ENCODE measurements at regions not wholly inside any gene's neighbourhood (a gene's known extent, or its start where the extent isn't known, plus 50 kb on each side); places are given as distances from the start of the nearest gene placed in this dataset.

DNA sequence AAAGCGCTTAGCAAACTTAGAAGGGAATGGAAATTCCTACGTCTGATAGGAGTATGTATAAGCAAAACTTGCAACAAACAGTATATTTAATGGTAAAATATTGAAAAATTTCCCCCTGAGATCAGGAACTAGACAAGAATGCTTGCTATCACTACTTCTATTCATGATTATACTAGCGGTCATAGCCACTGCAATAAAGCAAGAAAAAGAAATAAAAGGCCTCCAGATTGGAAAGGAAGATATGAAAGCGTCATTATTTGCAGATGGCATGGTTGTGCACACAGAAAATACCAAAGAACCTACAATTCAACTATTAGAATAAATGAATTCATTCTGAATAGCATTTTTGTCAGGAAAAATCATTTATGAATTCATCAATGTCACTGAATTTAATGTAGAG lies 87.2 kb upstream of the BCOR start (continued):
- TF ChIP-seq MAFK (conservative IDR thresholded peaks at IDR 0.05 in 1 of 2, IDR thresholded peaks at IDR 0.05 in 1 of 2; ENCODE audit: low read length in 2 of 2) (no peak), ZNF552 (CRISPR knock-in tag; IDR thresholded peaks at IDR 0.05; ENCODE audit: borderline replicate concordance) (no peak), ZNF44 (CRISPR knock-in tag; IDR thresholded peaks at IDR 0.05) (no peak), MTA3 (CRISPR knock-in tag; IDR thresholded peaks at IDR 0.05) (no peak), ZNF570 (CRISPR knock-in tag; IDR thresholded peaks at IDR 0.05; ENCODE audit: borderline replicate concordance) (no peak), TERF1 (CRISPR knock-in tag; IDR thresholded peaks at IDR 0.05) (no peak), SMYD3 (CRISPR knock-in tag; IDR thresholded peaks at IDR 0.05) (no peak)
- TF ChIP-seq, protein P1, sequence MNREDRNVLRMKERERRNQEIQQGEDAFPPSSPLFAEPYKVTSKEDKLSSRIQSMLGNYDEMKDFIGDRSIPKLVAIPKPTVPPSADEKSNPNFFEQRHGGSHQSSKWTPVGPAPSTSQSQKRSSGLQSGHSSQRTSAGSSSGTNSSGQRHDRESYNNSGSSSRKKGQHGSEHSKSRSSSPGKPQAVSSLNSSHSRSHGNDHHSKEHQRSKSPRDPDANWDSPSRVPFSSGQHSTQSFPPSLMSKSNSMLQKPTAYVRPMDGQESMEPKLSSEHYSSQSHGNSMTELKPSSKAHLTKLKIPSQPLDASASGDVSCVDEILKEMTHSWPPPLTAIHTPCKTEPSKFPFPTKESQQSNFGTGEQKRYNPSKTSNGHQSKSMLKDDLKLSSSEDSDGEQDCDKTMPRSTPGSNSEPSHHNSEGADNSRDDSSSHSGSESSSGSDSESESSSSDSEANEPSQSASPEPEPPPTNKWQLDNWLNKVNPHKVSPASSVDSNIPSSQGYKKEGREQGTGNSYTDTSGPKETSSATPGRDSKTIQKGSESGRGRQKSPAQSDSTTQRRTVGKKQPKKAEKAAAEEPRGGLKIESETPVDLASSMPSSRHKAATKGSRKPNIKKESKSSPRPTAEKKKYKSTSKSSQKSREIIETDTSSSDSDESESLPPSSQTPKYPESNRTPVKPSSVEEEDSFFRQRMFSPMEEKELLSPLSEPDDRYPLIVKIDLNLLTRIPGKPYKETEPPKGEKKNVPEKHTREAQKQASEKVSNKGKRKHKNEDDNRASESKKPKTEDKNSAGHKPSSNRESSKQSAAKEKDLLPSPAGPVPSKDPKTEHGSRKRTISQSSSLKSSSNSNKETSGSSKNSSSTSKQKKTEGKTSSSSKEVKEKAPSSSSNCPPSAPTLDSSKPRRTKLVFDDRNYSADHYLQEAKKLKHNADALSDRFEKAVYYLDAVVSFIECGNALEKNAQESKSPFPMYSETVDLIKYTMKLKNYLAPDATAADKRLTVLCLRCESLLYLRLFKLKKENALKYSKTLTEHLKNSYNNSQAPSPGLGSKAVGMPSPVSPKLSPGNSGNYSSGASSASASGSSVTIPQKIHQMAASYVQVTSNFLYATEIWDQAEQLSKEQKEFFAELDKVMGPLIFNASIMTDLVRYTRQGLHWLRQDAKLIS (CRISPR knock-in tag; IDR thresholded peaks at IDR 0.05), result no peak

GRCh38 chrX:40182615-40183014 lies 84.9 kb upstream of the BCOR start:
- 18% methylated on average over 2 of the region's 2 CpGs for WGBS (ENCODE audit: low lambda C conversion rate)
- intact Hi-C loops (cut with micrococcal nuclease; ENCODE audit: unreplicated experiment), result no loop called here
- Histone ChIP-seq H2AFZ (ENCODE audit: low read length) (no peak overlapping the region), H3K9ac (ENCODE audit: insufficient read depth, low read depth, low read length) (no peak overlapping the region), H3K4me1 (ENCODE audit: insufficient read depth, low read length) (peaks cover 7% of the 10 kb centered on the region), H3K27me3 (ENCODE audit: control insufficient read depth in 1 of 2, insufficient read depth in 2 of 2, low read length in 2 of 2) (no peaks in the 10 kb centered on the region), H3K27ac (ENCODE audit: extremely low read length, insufficient read depth, low read length) (no peak overlapping the region), H3K4me3 (replicated peaks in 1 of 3; ENCODE audit: insufficient read depth in 1 of 3, low read depth in 2 of 3, low read length in 3 of 3) (no peak overlapping the region), H3K36me3 (replicated peaks in 1 of 2; ENCODE audit: control insufficient read depth in 1 of 2, insufficient read depth in 2 of 2, low read length in 2 of 2) (no peaks in the 10 kb centered on the region), H3K79me2 (ENCODE audit: insufficient read depth, low read length) (no peaks in the 10 kb centered on the region), H3K4me2 (ENCODE audit: low read depth, low read length) (no peak overlapping the region), H4K20me1 (ENCODE audit: insufficient read depth, low read length) (no peaks in the 10 kb centered on the region), H3K9me3 (ENCODE audit: low read length) (peaks cover 12% of the 10 kb centered on the region; the same call in 1 of the 2 replicates)
- CTCF ChIA-PET (ENCODE audit: low intra/inter-chr PET ratio, low total read pairs), result no interaction called here
- POLR2A ChIA-PET, result no interaction called here
- BruUV-seq (replicated peaks), result no TSS peak
- in situ Hi-C loops (cut with HindIII; ENCODE audit: extremely low pct_ligation_motif_present, low pct_unique_long_range_greater_than_20kb), result no loop called here
- FAIRE-seq, result no peak
- no peak for DNase-seq (ENCODE audit: low spot score)
- ATAC-seq, result no peak
- TF ChIP-seq, protein P2, sequence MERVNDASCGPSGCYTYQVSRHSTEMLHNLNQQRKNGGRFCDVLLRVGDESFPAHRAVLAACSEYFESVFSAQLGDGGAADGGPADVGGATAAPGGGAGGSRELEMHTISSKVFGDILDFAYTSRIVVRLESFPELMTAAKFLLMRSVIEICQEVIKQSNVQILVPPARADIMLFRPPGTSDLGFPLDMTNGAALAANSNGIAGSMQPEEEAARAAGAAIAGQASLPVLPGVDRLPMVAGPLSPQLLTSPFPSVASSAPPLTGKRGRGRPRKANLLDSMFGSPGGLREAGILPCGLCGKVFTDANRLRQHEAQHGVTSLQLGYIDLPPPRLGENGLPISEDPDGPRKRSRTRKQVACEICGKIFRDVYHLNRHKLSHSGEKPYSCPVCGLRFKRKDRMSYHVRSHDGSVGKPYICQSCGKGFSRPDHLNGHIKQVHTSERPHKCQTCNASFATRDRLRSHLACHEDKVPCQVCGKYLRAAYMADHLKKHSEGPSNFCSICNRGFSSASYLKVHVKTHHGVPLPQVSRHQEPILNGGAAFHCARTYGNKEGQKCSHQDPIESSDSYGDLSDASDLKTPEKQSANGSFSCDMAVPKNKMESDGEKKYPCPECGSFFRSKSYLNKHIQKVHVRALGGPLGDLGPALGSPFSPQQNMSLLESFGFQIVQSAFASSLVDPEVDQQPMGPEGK (CRISPR knock-in tag; IDR thresholded peaks at IDR 0.05), result no peak
- TF ChIP-seq PCBP1 (IDR thresholded peaks at IDR 0.05; ENCODE audit: borderline replicate concordance, low read depth, low read length) (no peak), ZNF446 (CRISPR knock-in tag; IDR thresholded peaks at IDR 0.05) (no peak), ZFP36L2 (CRISPR knock-in tag; IDR thresholded peaks at IDR 0.05) (no peak), ZNF562 (CRISPR knock-in tag; IDR thresholded peaks at IDR 0.05; ENCODE audit: borderline replicate concordance) (no peak)
- TF ChIP-seq, protein P3, sequence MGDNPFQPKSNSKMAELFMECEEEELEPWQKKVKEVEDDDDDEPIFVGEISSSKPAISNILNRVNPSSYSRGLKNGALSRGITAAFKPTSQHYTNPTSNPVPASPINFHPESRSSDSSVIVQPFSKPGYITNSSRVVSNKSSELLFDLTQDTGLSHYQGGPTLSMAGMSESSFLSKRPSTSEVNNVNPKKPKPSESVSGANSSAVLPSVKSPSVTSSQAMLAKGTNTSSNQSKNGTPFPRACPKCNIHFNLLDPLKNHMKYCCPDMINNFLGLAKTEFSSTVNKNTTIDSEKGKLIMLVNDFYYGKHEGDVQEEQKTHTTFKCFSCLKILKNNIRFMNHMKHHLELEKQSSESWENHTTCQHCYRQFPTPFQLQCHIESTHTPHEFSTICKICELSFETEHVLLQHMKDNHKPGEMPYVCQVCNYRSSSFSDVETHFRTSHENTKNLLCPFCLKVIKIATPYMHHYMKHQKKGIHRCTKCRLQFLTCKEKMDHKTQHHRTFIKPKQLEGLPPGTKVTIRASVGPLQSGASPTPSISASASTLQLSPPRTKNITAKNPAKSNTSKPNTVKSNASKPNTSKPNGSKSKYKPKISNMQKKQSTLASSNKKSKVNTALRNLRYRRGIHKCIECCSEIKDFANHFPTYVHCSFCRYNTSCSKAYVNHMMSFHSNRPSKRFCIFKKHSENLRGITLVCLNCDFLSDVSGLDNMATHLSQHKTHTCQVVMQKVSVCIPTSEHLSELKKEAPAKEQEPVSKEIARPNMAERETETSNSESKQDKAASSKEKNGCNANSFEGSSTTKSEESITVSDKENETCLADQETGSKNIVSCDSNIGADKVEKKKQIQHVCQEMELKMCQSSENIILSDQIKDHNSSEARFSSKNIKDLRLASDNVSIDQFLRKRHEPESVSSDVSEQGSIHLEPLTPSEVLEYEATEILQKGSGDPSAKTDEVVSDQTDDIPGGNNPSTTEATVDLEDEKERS (CRISPR knock-in tag; IDR thresholded peaks at IDR 0.05), result no peak

Data from HepG2 (cell line).